ENCODE measurements at regions not wholly inside any gene's neighbourhood (a gene's known extent, or its start where the extent isn't known, plus 50 kb on each side); places are given as distances from the start of the nearest gene placed in this dataset.

DNA sequence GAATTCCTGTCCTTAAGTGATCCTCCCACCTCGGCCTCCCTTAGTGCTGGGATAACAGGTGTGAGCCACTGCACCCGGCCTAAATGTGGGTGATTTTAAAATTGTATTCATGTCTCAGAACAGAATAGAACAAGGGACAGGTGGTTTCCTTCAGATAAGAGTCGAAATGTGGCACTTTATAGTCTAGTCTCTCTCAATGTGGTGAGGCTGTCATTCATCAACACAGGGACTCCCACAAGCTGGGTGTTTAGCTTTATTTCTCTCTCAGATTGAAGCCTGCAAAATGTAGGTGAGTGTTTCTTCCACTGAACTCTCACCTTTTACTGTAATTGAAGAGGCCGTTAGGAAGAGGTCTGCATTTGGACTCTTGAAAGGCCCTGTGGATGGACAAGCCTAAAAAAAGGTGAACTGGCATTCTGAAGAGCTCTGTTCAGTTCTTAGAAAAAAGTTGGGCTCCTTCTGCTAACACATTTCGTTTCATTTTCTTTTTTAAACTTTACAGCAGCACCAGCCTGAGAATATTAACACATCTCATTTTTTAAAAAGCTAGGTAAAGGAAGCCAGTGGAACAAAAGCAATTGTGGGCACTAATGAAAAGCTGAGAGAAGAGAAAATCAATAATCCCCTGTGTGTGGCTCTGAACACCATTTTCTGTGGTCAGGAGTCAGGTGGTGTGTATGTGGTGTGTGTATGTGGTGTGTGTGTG is 126.2 kb upstream of the SLC28A3 start:
- H3K9ac ChIP-seq (ENCODE audit: insufficient read depth, low read depth, low read length) = no peak overlapping the region
- CTCF ChIA-PET (ENCODE audit: low intra/inter-chr PET ratio, low total read pairs) = no interaction called here
- H4K20me1 ChIP-seq (ENCODE audit: insufficient read depth, low read length) = no peaks in the 10 kb centered on the region
- in situ Hi-C loops (cut with HindIII; ENCODE audit: extremely low pct_ligation_motif_present, low pct_unique_long_range_greater_than_20kb) = no loop called here
- H3K4me3 ChIP-seq (replicated peaks in 1 of 3; ENCODE audit: insufficient read depth in 1 of 3, low read depth in 2 of 3, low read length in 3 of 3) = no peak overlapping the region
- no peak for TF ChIP-seq TBL1XR1 (IDR thresholded peaks at IDR 0.05; ENCODE audit: borderline replicate concordance, low read length, partially characterized antibody)
- TF ChIP-seq, protein P1, sequence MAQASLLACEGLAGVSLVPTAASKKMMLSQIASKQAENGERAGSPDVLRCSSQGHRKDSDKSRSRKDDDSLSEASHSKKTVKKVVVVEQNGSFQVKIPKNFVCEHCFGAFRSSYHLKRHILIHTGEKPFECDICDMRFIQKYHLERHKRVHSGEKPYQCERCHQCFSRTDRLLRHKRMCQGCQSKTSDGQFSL (CRISPR knock-in tag; IDR thresholded peaks at IDR 0.05) = no peak
- TF ChIP-seq ZNF12 (CRISPR knock-in tag; IDR thresholded peaks at IDR 0.05) = no peak
- TF ChIP-seq ZNF652 (CRISPR knock-in tag; IDR thresholded peaks at IDR 0.05; ENCODE audit: borderline replicate concordance, low read depth) = no peak
- BruUV-seq (replicated peaks) = no TSS peak
- H3K4me2 ChIP-seq (ENCODE audit: low read depth, low read length) = no peak overlapping the region
- DNase-seq (ENCODE audit: low spot score) (no peak), FAIRE-seq (no peak), ATAC-seq (no peak)
- no peaks in the 10 kb centered on the region for H3K27me3 ChIP-seq (ENCODE audit: control insufficient read depth in 1 of 2, insufficient read depth in 2 of 2, low read length in 2 of 2)
- H3K4me1 ChIP-seq (ENCODE audit: insufficient read depth, low read length) = no peaks in the 10 kb centered on the region
- POLR2A ChIA-PET = no interaction called here
- no peak overlapping the region for H3K27ac ChIP-seq (ENCODE audit: extremely low read length, insufficient read depth, low read length)
- H2AFZ ChIP-seq (ENCODE audit: low read length) = no peak overlapping the region
- WGBS (ENCODE audit: low lambda C conversion rate) = 0% methylated on average over 5 of the region's 5 CpGs
- no peaks in the 10 kb centered on the region for H3K79me2 ChIP-seq (ENCODE audit: insufficient read depth, low read length)
- H3K36me3 ChIP-seq (replicated peaks in 1 of 2; ENCODE audit: control insufficient read depth in 1 of 2, insufficient read depth in 2 of 2, low read length in 2 of 2) = no peaks in the 10 kb centered on the region
- no peaks in the 10 kb centered on the region for H3K9me3 ChIP-seq (ENCODE audit: low read length)
- intact Hi-C loops (cut with micrococcal nuclease; ENCODE audit: unreplicated experiment) = no loop called here

DNA sequence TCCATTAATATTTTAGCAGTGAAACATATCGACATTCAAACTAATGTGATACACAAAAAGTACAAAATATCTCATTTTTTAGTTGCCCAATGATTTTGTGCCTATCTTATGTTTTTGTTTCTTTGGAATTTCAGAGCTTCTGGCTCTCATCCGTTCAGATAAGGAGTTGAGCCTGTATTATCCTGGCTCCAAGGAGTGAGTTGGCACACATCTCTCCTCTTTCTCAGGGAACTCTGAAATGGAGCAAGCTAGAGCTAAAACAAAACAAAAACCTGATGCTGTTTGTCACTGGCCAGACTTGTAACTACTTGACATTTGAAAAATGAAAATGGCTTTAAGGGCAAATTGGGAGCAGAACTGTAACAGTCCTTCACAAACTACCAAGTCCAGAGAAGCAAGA is 131.3 kb upstream of the SLC28A3 start:
- POLR2A ChIA-PET = no interaction called here
- intact Hi-C loops (cut with micrococcal nuclease; ENCODE audit: unreplicated experiment) (no loop called here), in situ Hi-C loops (cut with HindIII; ENCODE audit: extremely low pct_ligation_motif_present, low pct_unique_long_range_greater_than_20kb) (no loop called here)
- Histone ChIP-seq H3K27me3 (ENCODE audit: control insufficient read depth in 1 of 2, insufficient read depth in 2 of 2, low read length in 2 of 2) (no peaks in the 10 kb centered on the region), H3K27ac (ENCODE audit: extremely low read length, insufficient read depth, low read length) (no peak overlapping the region), H2AFZ (ENCODE audit: low read length) (no peak overlapping the region), H3K4me1 (ENCODE audit: insufficient read depth, low read length) (no peaks in the 10 kb centered on the region), H3K36me3 (replicated peaks in 1 of 2; ENCODE audit: control insufficient read depth in 1 of 2, insufficient read depth in 2 of 2, low read length in 2 of 2) (no peaks in the 10 kb centered on the region), H3K4me3 (replicated peaks in 1 of 3; ENCODE audit: insufficient read depth in 1 of 3, low read depth in 2 of 3, low read length in 3 of 3) (no peak overlapping the region), H3K79me2 (ENCODE audit: insufficient read depth, low read length) (no peaks in the 10 kb centered on the region), H3K9me3 (ENCODE audit: low read length) (no peaks in the 10 kb centered on the region), H3K4me2 (ENCODE audit: low read depth, low read length) (no peak overlapping the region), H4K20me1 (ENCODE audit: insufficient read depth, low read length) (no peaks in the 10 kb centered on the region), H3K9ac (ENCODE audit: insufficient read depth, low read depth, low read length) (no peak overlapping the region)
- CTCF ChIA-PET (ENCODE audit: low intra/inter-chr PET ratio, low total read pairs) = no interaction called here
- FAIRE-seq = no peak
- DNase-seq (ENCODE audit: low spot score) = no peak
- no peak for ATAC-seq
- 2% methylated on average over 2 of the region's 2 CpGs for WGBS (ENCODE audit: low lambda C conversion rate)
- no TSS peak for BruUV-seq (replicated peaks)
- no peak for TF ChIP-seq KLF6 (CRISPR knock-in tag; IDR thresholded peaks at IDR 0.05)
- TF ChIP-seq, protein P2, sequence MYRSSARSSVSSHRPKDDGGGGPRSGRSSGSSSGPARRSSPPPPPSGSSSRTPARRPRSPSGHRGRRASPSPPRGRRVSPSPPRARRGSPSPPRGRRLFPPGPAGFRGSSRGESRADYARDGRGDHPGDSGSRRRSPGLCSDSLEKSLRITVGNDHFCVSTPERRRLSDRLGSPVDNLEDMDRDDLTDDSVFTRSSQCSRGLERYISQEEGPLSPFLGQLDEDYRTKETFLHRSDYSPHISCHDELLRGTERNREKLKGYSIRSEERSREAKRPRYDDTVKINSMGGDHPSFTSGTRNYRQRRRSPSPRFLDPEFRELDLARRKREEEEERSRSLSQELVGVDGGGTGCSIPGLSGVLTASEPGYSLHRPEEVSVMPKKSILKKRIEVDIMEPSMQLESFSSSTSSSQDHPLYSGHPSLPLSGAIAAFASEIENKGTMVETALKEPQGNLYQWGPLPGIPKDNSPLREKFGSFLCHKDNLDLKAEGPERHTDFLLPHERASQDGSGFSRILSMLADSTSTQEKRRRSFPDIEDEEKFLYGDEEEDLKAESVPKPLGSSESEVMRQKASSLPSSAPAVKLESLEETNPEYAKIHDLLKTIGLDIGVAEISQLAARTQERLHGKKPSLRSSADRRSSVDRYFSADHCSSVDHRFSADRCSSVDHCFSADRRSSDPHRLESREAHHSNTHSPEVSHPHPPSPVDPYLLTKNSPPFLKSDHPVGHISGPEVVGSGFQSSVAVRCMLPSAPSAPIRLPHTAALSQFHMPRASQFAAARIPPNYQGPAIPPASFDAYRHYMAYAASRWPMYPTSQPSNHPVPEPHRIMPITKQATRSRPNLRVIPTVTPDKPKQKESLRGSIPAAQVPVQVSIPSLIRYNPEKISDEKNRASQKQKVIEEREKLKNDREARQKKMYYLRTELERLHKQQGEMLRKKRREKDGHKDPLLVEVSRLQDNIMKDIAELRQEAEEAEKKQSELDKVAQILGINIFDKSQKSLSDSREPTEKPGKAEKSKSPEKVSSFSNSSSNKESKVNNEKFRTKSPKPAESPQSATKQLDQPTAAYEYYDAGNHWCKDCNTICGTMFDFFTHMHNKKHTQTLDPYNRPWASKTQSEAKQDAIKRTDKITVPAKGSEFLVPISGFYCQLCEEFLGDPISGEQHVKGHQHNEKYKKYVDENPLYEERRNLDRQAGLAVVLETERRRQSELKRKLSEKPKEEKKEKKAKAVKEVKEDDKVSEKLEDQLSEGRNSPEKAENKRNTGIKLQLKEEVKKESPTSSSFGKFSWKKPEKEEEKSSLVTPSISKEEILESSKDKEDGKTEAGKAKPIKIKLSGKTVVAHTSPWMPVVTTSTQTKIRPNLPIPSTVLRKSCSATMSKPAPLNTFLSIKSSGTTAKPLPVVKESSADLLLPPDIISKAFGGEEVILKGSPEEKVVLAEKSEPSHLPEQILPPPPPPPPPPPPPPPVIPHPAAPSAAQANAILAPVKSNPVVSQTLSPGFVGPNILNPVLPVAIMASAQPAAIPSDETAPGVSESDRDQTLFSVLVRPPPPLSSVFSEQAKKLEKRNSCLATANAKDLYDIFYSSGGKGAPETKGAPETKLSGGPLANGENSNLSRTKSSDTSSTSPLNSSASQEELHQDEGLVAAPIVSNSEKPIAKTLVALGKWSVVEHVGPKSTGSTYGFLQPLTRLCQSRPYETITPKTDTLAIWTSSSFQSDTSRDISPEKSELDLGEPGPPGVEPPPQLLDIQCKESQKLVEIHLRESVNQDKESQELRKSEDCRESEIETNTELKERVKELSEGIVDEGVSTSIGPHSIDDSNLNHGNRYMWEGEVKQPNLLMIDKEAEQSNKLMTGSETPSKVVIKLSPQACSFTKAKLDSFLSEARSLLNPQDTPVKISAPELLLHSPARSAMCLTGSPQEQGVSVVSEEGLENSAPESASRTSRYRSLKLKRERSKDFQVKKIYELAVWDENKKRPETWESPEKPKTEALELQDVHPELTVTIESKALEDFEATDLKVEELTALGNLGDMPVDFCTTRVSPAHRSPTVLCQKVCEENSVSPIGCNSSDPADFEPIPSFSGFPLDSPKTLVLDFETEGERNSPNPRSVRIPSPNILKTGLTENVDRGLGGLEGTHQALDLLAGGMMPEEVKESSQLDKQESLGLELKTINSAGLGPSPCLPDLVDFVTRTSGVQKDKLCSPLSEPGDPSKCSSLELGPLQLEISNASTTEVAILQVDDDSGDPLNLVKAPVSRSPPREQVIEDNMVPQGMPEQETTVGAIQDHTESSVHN (CRISPR knock-in tag; IDR thresholded peaks at IDR 0.05) = no peak
- TF ChIP-seq NR1H2 (CRISPR knock-in tag; IDR thresholded peaks at IDR 0.05; ENCODE audit: borderline replicate concordance, low read depth) = no peak
- TF ChIP-seq ZSCAN12 (CRISPR knock-in tag; IDR thresholded peaks at IDR 0.05) = no peak
- TF ChIP-seq ZSCAN25 (CRISPR knock-in tag; IDR thresholded peaks at IDR 0.05) = no peak
- no peak for TF ChIP-seq SNRNP70 (IDR thresholded peaks at IDR 0.05; ENCODE audit: low read depth, low read length)

Data from HepG2 (cell line).